Mammary epithelial cell (primary cell): ENCODE measurements at regions not wholly inside any gene's neighbourhood (a gene's known extent, or its start where the extent isn't known, plus 50 kb on each side); places are given as distances from the start of the nearest gene placed in this dataset.

ENCODE experiments used
- CTCF ChIP-seq, 2 donors: IDR thresholded peaks in 1 of 2; conservative IDR thresholded peaks in 1 of 2; 2 replicates each; pipeline ENCODE4 v1.5.1; 2011 to 2012; ENCODE audit warnings: inconsistent platforms in 2 of 2, low read length in 2 of 2, mild to moderate bottlenecking in 2 of 2, control low read depth in 1 of 2, low read depth in 1 of 2; ENCODE audit not compliant: insufficient read depth in 1 of 2; ENCODE audit errors: extremely low read depth in 1 of 2
- EZH2 ChIP-seq: IDR thresholded peaks from 2 replicates; pipeline ENCODE4 v1.6.1; 2012; ENCODE audit warnings: low read length, inconsistent platforms, borderline replicate concordance

DNA sequence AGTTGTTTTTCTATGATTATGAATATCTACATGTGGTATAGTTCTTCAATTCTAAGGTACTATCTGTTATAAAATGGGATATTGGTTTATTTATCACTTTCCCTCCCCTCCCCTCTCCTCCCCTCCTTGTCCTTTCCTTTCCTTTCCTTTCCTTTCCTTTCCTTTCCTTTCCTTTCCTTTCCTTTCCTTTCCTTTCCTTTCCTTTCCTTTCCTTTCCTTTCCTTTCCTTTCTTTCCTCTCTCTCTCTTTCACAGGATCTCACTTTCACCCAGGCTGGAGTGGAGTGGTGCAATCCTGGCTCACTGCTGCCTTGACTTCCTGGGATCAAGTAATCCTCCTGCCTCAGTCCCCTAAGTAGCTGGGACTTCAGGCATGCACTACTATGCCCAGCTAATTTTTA lies 466.8 kb downstream of the DMAC1 start:
- TF ChIP-seq CTCF (conservative IDR thresholded peaks at IDR 0.05 in 1 of 2, IDR thresholded peaks at IDR 0.05 in 1 of 2; ENCODE audit: extremely low read depth in 1 of 2, insufficient read depth in 1 of 2, low read depth in 1 of 2, low read length in 2 of 2) (no peak), EZH2 (no peak)
